Vagina (tissue), 2 donors: ENCODE measurements at regions not wholly inside any gene's neighbourhood (a gene's known extent, or its start where the extent isn't known, plus 50 kb on each side); places are given as distances from the start of the nearest gene placed in this dataset.

ENCODE experiments used
- DNase-seq, 2 donors: peaks; one replicate each; pipeline ENCODE4 v3.0.0-alpha.2; 2017; ENCODE audit errors: extremely low spot score in 2 of 2
- H3K27ac ChIP-seq: fragments of 200-600 bp; sonication (generic); one replicate; pipeline ENCODE4 v1.5.1; 2019
- H3K27me3 ChIP-seq: fragments of 200-600 bp; sonication (generic); one replicate; pipeline ENCODE4 v1.5.1; 2019
- H3K36me3 ChIP-seq, 2 donors: fragments of 200-600 bp; sonication (generic); one replicate each; pipeline ENCODE4 v1.5.1; 2017 to 2019
- H3K4me1 ChIP-seq: fragments of 200-600 bp; sonication (generic); one replicate; pipeline ENCODE4 v1.5.1; 2019
- H3K4me3 ChIP-seq, 2 donors: fragments of 200-600 bp; sonication (generic); 1 replicate in 1 of 2; 2 replicates in 1 of 2; pipeline ENCODE4 v1.5.1; 2016 to 2019
- H3K9me3 ChIP-seq: fragments of 200-600 bp; sonication (generic); one replicate; pipeline ENCODE4 v1.5.1; 2019
- POLR2A ChIP-seq, 2 donors: fragments of 450-650 bp; IDR thresholded peaks; one replicate each; pipeline ENCODE4 v1.6.1; 2017; ENCODE audit warnings: antibody characterized with exemption in 2 of 2, mild to moderate bottlenecking in 2 of 2, moderate library complexity in 2 of 2
- POLR2AphosphoS5 ChIP-seq, 2 donors: sonication (generic); formaldehyde crosslinking; IDR thresholded peaks; one replicate each; pipeline ENCODE4 v1.9.0; 2017; ENCODE audit warnings: antibody characterized with exemption in 2 of 2, mild to moderate bottlenecking in 2 of 2, low read depth in 1 of 2; ENCODE audit not compliant: insufficient read depth in 1 of 2
- intact Hi-C: fragments of 100-400 bp; cut with DNase I; formaldehyde crosslinking; loops from one replicate; pipeline ENCODE4 v1.15.1; 2023
- TF ChIP-seq, protein P1 (sequence below), 3 experiments: fragments of 450-650 bp in 2 of 3; fragments of 200-600 bp in 1 of 3; sonication (generic) in 1 of 3; IDR thresholded peaks; one replicate each; pipeline ENCODE4 v1.5.1; 2017 to 2019; ENCODE audit warnings: antibody characterized with exemption in 3 of 3, mild to moderate bottlenecking in 2 of 3, moderate library complexity in 2 of 3

DNA sequence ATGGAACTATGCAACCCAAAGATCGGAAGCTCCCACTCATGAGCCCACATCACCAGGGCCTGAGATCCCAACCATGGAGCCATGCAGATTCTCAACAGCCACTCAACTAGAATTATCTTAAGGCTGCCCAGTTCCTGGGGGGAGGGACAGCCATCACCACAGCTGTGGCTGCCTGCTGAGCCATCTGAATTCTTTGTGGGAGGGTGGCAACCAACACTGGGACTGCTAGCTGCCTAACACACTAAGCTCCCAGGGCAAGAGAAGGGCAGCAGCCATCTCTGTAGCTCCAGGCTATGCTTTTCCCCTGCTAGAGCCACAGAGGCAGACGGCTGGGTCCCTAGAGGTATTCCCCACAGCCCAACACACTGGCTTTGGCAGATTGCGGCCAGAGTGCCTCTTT is 251.3 kb upstream of the GRAMD2B start:
- no peaks in the 10 kb centered on the region for H3K9me3 ChIP-seq
- no peaks in the 10 kb centered on the region for H3K36me3 ChIP-seq
- H3K27ac ChIP-seq: no peak overlapping the region
- no peaks in the 10 kb centered on the region for H3K4me1 ChIP-seq
- intact Hi-C loops: no loop called here
- TF ChIP-seq POLR2A (IDR thresholded peaks at IDR 0.05) (no peak), POLR2AphosphoS5 (IDR thresholded peaks at IDR 0.05; ENCODE audit: insufficient read depth in 1 of 2, low read depth in 1 of 2) (no peak)
- TF ChIP-seq, protein P1, sequence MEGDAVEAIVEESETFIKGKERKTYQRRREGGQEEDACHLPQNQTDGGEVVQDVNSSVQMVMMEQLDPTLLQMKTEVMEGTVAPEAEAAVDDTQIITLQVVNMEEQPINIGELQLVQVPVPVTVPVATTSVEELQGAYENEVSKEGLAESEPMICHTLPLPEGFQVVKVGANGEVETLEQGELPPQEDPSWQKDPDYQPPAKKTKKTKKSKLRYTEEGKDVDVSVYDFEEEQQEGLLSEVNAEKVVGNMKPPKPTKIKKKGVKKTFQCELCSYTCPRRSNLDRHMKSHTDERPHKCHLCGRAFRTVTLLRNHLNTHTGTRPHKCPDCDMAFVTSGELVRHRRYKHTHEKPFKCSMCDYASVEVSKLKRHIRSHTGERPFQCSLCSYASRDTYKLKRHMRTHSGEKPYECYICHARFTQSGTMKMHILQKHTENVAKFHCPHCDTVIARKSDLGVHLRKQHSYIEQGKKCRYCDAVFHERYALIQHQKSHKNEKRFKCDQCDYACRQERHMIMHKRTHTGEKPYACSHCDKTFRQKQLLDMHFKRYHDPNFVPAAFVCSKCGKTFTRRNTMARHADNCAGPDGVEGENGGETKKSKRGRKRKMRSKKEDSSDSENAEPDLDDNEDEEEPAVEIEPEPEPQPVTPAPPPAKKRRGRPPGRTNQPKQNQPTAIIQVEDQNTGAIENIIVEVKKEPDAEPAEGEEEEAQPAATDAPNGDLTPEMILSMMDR (IDR thresholded peaks at IDR 0.05): no peak
- no peaks in the 10 kb centered on the region for H3K27me3 ChIP-seq
- no peak overlapping the region for H3K4me3 ChIP-seq
- DNase-seq: no peak

DNA sequence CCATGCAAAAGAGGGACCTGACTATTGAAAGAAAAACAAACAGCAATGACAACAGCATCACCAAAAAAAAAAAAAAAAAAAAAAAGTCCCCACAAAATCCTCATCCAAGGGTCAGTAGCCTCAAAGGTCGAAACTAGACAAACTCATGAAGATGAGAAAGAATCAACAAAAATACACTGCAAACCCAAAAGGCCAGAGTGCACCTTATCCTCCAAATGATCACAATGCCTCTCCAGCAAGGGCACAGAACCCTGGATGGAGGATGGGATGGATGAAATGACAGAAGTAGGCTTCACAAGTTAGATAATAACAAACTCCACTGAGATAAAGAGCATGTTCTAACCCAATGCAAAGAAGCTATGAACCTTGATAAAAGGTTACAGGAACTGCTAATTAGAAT is 250.4 kb upstream of the GRAMD2B start:
- no peak overlapping the region for H3K4me3 ChIP-seq
- intact Hi-C loops: no loop called here
- H3K4me1 ChIP-seq: no peaks in the 10 kb centered on the region
- no peak for TF ChIP-seq POLR2A (IDR thresholded peaks at IDR 0.05)
- no peak for TF ChIP-seq POLR2AphosphoS5 (IDR thresholded peaks at IDR 0.05; ENCODE audit: insufficient read depth in 1 of 2, low read depth in 1 of 2)
- TF ChIP-seq, protein P1 (IDR thresholded peaks at IDR 0.05): no peak
- DNase-seq: no peak
- no peaks in the 10 kb centered on the region for H3K9me3 ChIP-seq
- no peak overlapping the region for H3K27ac ChIP-seq
- H3K27me3 ChIP-seq: no peaks in the 10 kb centered on the region
- no peaks in the 10 kb centered on the region for H3K36me3 ChIP-seq

DNA sequence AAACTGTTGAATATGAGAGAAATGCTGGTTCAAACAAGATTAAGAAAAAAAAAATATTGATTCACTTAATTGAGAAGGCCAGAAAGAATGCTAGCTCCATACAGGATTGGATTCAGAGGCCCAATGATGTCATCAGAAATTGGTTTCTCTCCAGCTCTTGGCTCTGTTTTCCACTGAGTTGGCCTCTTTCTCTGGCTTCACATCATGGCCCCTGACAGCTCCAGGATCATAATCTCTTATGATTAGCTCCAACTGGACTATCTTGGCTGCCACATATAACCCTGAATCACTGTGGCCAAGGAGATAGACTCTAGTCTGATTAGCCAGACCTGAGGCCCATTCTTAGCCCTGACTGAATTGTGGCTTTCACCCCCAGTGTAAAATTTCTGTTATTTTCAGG is 244.7 kb upstream of the GRAMD2B start:
- no peak for TF ChIP-seq POLR2A (IDR thresholded peaks at IDR 0.05)
- TF ChIP-seq, protein P1 (IDR thresholded peaks at IDR 0.05): no peak
- no peak for TF ChIP-seq POLR2AphosphoS5 (IDR thresholded peaks at IDR 0.05; ENCODE audit: insufficient read depth in 1 of 2, low read depth in 1 of 2)
- DNase-seq: no peak

DNA sequence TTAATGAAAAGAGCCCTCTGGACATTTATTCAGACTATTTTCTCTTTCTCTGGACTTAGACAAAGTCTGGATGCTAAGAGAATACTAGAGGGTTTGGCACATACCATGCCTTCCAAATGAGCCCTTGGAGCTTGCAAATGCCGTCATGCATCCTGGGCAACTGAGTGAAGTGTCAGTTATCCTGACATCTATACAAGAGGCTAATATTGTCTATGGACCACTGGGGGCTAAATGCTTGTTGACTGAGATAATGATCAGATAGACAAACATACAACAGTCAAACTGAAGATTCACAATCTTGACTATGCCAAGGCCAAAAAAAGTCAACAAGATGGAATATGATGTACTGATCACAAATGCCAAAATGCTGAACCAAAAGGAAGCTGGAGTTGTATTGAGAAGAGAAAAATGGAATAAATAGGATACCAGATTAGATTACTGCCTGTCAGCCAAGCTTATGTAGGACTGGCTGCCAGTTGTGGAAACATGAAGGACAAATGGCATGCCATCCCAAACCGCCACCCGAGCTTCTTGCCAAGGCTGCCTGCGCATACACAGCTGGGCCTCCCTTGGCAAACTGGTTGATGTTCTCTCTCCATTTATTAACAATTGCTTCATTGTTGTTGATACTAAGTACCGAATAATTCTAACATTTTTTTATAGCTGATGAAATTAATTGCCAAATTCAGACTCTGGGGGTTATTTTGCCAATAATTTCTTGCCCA is 240.1 kb upstream of the GRAMD2B start:
- Histone ChIP-seq H3K9me3 (no peaks in the 10 kb centered on the region), H3K4me3 (no peak overlapping the region), H3K36me3 (no peaks in the 10 kb centered on the region), H3K27me3 (no peaks in the 10 kb centered on the region), H3K27ac (no peak overlapping the region), H3K4me1 (no peaks in the 10 kb centered on the region)
- intact Hi-C loops: no loop called here
- DNase-seq: no peak
- no peak for TF ChIP-seq POLR2AphosphoS5 (IDR thresholded peaks at IDR 0.05; ENCODE audit: insufficient read depth in 1 of 2, low read depth in 1 of 2)
- TF ChIP-seq, protein P1 (IDR thresholded peaks at IDR 0.05): no peak

More for the DNA sequence above, 244.7 kb upstream of the GRAMD2B start:
- no peaks in the 10 kb centered on the region for H3K27me3 ChIP-seq
- no peak overlapping the region for H3K27ac ChIP-seq
- no peaks in the 10 kb centered on the region for H3K4me1 ChIP-seq
- no peaks in the 10 kb centered on the region for H3K36me3 ChIP-seq
- H3K4me3 ChIP-seq: no peak overlapping the region
- H3K9me3 ChIP-seq: no peaks in the 10 kb centered on the region
- intact Hi-C loops: no loop called here

DNA sequence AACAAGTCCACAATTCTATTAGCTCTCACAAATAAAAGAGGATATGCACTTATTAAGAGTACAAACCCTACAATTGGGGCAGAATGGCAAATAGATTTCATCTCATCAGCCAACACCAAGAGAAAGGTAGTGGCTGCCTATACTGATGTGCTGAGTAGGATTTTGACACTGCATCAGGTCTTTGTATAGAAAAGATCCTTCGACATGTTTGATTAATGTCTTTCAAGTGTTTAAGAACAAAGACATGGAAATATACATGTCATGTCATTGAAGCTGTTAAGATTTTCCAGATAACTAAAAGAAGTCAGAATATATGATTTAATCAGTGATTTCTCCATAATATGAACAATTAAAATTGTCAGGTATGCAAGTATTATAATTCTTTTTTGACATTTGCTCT is 238.7 kb upstream of the GRAMD2B start:
- TF ChIP-seq POLR2AphosphoS5 (IDR thresholded peaks at IDR 0.05; ENCODE audit: insufficient read depth in 1 of 2, low read depth in 1 of 2): no peak
- TF ChIP-seq, protein P1 (IDR thresholded peaks at IDR 0.05): no peak
- TF ChIP-seq POLR2A (IDR thresholded peaks at IDR 0.05): no peak
- H3K4me1 ChIP-seq: no peaks in the 10 kb centered on the region
- H3K9me3 ChIP-seq: no peaks in the 10 kb centered on the region
- no peak for DNase-seq
- H3K36me3 ChIP-seq: no peaks in the 10 kb centered on the region
- no peak overlapping the region for H3K4me3 ChIP-seq
- no peaks in the 10 kb centered on the region for H3K27me3 ChIP-seq
- intact Hi-C loops: no loop called here
- H3K27ac ChIP-seq: no peak overlapping the region
